Upper lobe of left lung (tissue), 6 donors: ENCODE measurements at regions not wholly inside any gene's neighbourhood (a gene's known extent, or its start where the extent isn't known, plus 50 kb on each side); places are given as distances from the start of the nearest gene placed in this dataset.
"Not testable (repeated sequence)": the region's sequence is repeated elsewhere in the genome, so short reads cannot be mapped to it uniquely, and the experiment has no call there.

Experiments
- ATAC-seq, 2 donors: fragments of 200-7000 bp; cut with Tn5 transposase; one replicate each; pipeline ENCODE4 v1.9.1; 2022; ENCODE audit warnings: mild to moderate bottlenecking in 2 of 2, moderate library complexity in 2 of 2; ENCODE audit not compliant: low FRiP score in 2 of 2
- DNase-seq, 2 donors: peaks; one replicate each; pipeline ENCODE4 v3.0.0-alpha.2; 2019 to 2020
- H3K27ac ChIP-seq, 4 donors: fragments of 200-600 bp; sonication (generic); one replicate each; pipeline ENCODE4 v1.5.1; 2016 to 2019
- H3K27me3 ChIP-seq, 4 donors: fragments of 200-600 bp; sonication (generic); one replicate each; pipeline ENCODE4 v1.5.1; 2017 to 2019
- H3K36me3 ChIP-seq, 4 donors: fragments of 200-600 bp; sonication (generic); one replicate each; pipeline ENCODE4 v1.5.1; 2016 to 2019
- H3K4me1 ChIP-seq, 4 donors: fragments of 200-600 bp; sonication (generic); one replicate each; pipeline ENCODE4 v1.5.1; 2018 to 2019
- H3K4me3 ChIP-seq, 4 donors: fragments of 200-600 bp; sonication (generic); one replicate each; pipeline ENCODE4 v1.5.1; 2017 to 2019; ENCODE audit warnings: mild to moderate bottlenecking in 2 of 4, moderate library complexity in 1 of 4
- H3K9me3 ChIP-seq, 4 donors: fragments of 200-600 bp; sonication (generic); one replicate each; pipeline ENCODE4 v1.5.1; 2018 to 2019
- EP300 ChIP-seq, 4 donors: sonication (generic); formaldehyde crosslinking; IDR thresholded peaks; one replicate each; pipeline ENCODE4 v1.5.1; 2017; ENCODE audit warnings: antibody characterized with exemption in 4 of 4, control low read depth in 2 of 4
- POLR2A ChIP-seq, 4 donors: fragments of 450-650 bp; IDR thresholded peaks; one replicate each; pipeline ENCODE4 v1.5.1; 2016 to 2017; ENCODE audit warnings: antibody characterized with exemption in 4 of 4, mild to moderate bottlenecking in 2 of 4
- POLR2AphosphoS5 ChIP-seq, 2 donors: sonication (generic); formaldehyde crosslinking; IDR thresholded peaks; one replicate each; pipeline ENCODE4 v1.5.1; 2017; ENCODE audit warnings: antibody characterized with exemption in 2 of 2
- WGBS, 2 donors: methylation state at CpG; one replicate each; pipeline ENCODE4 v1.1.5; 2017 to 2018; 5-methylcytosine and 5-hydroxymethylcytosine counted together
- TF ChIP-seq, protein P1 (sequence below), 6 experiments: fragments of 450-650 bp in 4 of 6; fragments of 200-600 bp in 2 of 6; sonication (generic) in 2 of 6; IDR thresholded peaks; one replicate each; pipeline ENCODE4 v1.5.1; 2016 to 2019; ENCODE audit warnings: antibody characterized with exemption in 6 of 6
- donor health status: DM: no; HTN: no; CAD: no; lungs with moderate emphysema.
- donor health status: DM: no; HTN: yes; CAD: no; lungs with severe emphysema.

GRCh38 chr4:100340512-100341485 is 150.5 kb upstream of the DDIT4L start:
- H3K27me3 ChIP-seq = no peaks in the 10 kb centered on the region
- no peak for ATAC-seq

DNA sequence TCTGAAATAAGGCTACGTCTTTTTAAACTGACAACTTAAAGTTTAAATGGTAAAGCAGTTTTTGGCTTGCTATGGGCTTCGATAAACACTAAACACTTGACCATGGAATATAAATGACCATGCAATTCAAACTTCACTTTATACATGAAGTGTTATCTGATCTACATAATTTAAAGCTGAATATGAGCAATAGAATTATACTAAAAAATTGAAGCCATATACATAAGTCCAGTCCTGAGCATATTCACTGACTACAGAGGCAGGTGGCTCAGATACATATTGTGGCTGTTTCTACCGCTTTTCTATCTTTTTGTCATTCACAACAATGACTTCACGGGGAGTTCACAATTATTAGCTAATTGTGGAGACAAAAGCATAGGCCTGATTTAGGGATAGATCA is 149.6 kb upstream of the DDIT4L start:
- DNase-seq = no peak
- TF ChIP-seq EP300 (IDR thresholded peaks at IDR 0.05) (no peak), POLR2A (IDR thresholded peaks at IDR 0.05) (no peak), POLR2AphosphoS5 (IDR thresholded peaks at IDR 0.05) (no peak)
- TF ChIP-seq, protein P1, sequence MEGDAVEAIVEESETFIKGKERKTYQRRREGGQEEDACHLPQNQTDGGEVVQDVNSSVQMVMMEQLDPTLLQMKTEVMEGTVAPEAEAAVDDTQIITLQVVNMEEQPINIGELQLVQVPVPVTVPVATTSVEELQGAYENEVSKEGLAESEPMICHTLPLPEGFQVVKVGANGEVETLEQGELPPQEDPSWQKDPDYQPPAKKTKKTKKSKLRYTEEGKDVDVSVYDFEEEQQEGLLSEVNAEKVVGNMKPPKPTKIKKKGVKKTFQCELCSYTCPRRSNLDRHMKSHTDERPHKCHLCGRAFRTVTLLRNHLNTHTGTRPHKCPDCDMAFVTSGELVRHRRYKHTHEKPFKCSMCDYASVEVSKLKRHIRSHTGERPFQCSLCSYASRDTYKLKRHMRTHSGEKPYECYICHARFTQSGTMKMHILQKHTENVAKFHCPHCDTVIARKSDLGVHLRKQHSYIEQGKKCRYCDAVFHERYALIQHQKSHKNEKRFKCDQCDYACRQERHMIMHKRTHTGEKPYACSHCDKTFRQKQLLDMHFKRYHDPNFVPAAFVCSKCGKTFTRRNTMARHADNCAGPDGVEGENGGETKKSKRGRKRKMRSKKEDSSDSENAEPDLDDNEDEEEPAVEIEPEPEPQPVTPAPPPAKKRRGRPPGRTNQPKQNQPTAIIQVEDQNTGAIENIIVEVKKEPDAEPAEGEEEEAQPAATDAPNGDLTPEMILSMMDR (IDR thresholded peaks at IDR 0.05) = no peak
- Histone ChIP-seq H3K27me3 (no peaks in the 10 kb centered on the region), H3K36me3 (no peaks in the 10 kb centered on the region), H3K4me1 (no peaks in the 10 kb centered on the region), H3K27ac (no peak overlapping the region), H3K9me3 (peaks cover 0 to 16% (median 3%) of the 10 kb centered on the region in 4 donors), H3K4me3 (no peak overlapping the region)
- WGBS, 2 donors = 90 to 92% methylated on average over 4 of the region's 4 CpGs
- ATAC-seq = no peak

More at GRCh38 chr4:100340512-100341485, 150.5 kb upstream of the DDIT4L start:
- no peak overlapping the region for H3K27ac ChIP-seq
- TF ChIP-seq POLR2A (IDR thresholded peaks at IDR 0.05) (no peak), EP300 (IDR thresholded peaks at IDR 0.05) (no peak), POLR2AphosphoS5 (IDR thresholded peaks at IDR 0.05) (no peak)
- TF ChIP-seq, protein P1 (IDR thresholded peaks at IDR 0.05) = no peak
- DNase-seq = no peak
- WGBS, 2 donors = 71 to 74% methylated on average over 4 of the region's 4 CpGs
- no peak overlapping the region for H3K4me3 ChIP-seq
- no peaks in the 10 kb centered on the region for H3K36me3 ChIP-seq
- H3K9me3 ChIP-seq = peaks cover 0 to 13% (median 3%) of the 10 kb centered on the region in 4 donors
- no peaks in the 10 kb centered on the region for H3K4me1 ChIP-seq

DNA sequence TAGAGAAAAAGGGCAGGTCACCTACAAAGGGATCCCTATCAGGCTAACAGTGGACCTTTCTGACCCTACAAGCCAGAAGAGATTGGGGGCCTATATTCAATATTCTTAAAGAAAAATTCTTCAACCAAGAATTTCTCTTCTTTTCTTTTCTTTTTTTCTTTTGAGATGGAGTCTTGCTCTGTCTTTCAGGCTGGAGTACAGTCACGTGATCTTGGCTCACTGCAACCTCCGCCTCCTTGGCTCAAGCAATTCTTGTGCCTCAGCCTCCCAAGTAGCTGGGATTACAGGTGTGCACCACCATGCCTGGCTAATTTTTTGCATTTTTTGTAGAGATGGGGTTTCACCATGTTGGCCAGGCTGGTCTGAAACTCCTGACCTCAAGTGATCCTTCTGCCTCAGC is 143.2 kb upstream of the DDIT4L start:
- H3K27me3 ChIP-seq, ATAC-seq, H3K36me3 ChIP-seq, H3K27ac ChIP-seq, H3K4me1 ChIP-seq, H3K4me3 ChIP-seq, DNase-seq: not testable (repeated sequence)
- peaks cover 0 to 30% (median 5%) of the 10 kb centered on the region in 4 donors for H3K9me3 ChIP-seq
- WGBS, 2 donors = 85 to 100% methylated on average over 2 of the region's 2 CpGs

- Histone ChIP-seq H3K27me3 (no peaks in the 10 kb centered on the region), H3K36me3 (no peaks in the 10 kb centered on the region), H3K4me1 (no peaks in the 10 kb centered on the region), H3K9me3 (no peaks in the 10 kb centered on the region), H3K4me3 (no peak overlapping the region), H3K27ac (no peak overlapping the region)
- TF ChIP-seq EP300 (IDR thresholded peaks at IDR 0.05) (no peak), POLR2A (IDR thresholded peaks at IDR 0.05) (no peak)
- TF ChIP-seq, protein P1 (IDR thresholded peaks at IDR 0.05) = no peak
- DNase-seq (no peak), ATAC-seq (no peak)
- WGBS, 2 donors = 50 to 53% methylated on average over 7 of the region's 7 CpGs
Measured at GRCh38 chr4:100317032-100317864, 127.0 kb upstream of the DDIT4L start.

DNA sequence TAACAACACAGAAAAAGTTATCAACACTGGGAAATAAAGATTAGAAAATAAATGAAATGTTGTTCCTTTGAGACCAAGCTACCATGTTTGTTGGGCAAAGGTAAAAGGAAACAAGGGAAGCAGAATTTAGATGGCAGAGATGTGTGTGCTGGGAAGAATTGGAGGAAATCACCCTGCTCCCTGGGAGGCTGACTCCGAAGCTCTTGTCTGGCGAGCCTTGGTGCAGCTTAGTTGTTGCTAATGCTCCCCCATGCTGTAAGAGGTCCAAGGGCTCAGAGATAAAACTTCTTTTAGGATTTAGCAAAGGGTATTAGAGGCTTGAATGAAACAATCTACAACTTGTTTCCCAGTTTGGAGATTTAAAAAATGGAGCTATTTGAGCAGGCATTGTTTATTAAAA is 123.8 kb upstream of the DDIT4L start:
- TF ChIP-seq POLR2AphosphoS5 (IDR thresholded peaks at IDR 0.05) (no peak), POLR2A (IDR thresholded peaks at IDR 0.05) (no peak), EP300 (IDR thresholded peaks at IDR 0.05) (no peak)
- TF ChIP-seq, protein P1 (IDR thresholded peaks at IDR 0.05) = no peak
- Histone ChIP-seq H3K9me3 (no peaks in the 10 kb centered on the region), H3K27ac (no peak overlapping the region), H3K36me3 (no peaks in the 10 kb centered on the region), H3K4me1 (peaks cover 0 to 4% (median 0%) of the 10 kb centered on the region in 4 donors), H3K4me3 (no peak overlapping the region), H3K27me3 (no peaks in the 10 kb centered on the region)
- DNase-seq (no peak), ATAC-seq (no peak)
- 57 to 72% methylated on average over 2 of the region's 2 CpGs for WGBS, 2 donors
